Spleen (tissue), 11 donors: ENCODE measurements at regions not wholly inside any gene's neighbourhood (a gene's known extent, or its start where the extent isn't known, plus 50 kb on each side); places are given as distances from the start of the nearest gene placed in this dataset.

Experiments
- DNase-seq: peaks from one replicate; pipeline ENCODE4 v3.0.0-alpha.2; 2020
- H3K27ac ChIP-seq, 8 donors: fragments of 200-600 bp; sonication (generic) in 7 of 8; 1 replicate in 4 of 8; 2 replicates in 4 of 8; pipeline versions ENCODE4 v1.5.0 to v1.8.0; 2016 to 2021; ENCODE audit warnings: inconsistent platforms in 4 of 8, mild to moderate bottlenecking in 4 of 8, moderate library complexity in 1 of 8
- H3K27me3 ChIP-seq, 7 donors: fragments of 200-600 bp; sonication (generic) in 6 of 7; replicated peaks in 1 of 7; 1 replicate in 4 of 7; 2 replicates in 3 of 7; pipeline versions ENCODE4 v1.5.0 to v1.8.0; 2016 to 2021; ENCODE audit warnings: inconsistent platforms in 3 of 7, mild to moderate bottlenecking in 1 of 7
- H3K36me3 ChIP-seq, 6 donors: fragments of 200-600 bp; sonication (generic) in 5 of 6; 1 replicate in 4 of 6; 2 replicates in 2 of 6; pipeline versions ENCODE4 v1.5.0 to v1.8.0; 2016 to 2021; ENCODE audit warnings: inconsistent platforms in 2 of 6
- H3K4me1 ChIP-seq, 6 donors: fragments of 200-600 bp; sonication (generic) in 5 of 6; 1 replicate in 3 of 6; 2 replicates in 3 of 6; pipeline versions ENCODE4 v1.5.0 to v1.8.0; 2016 to 2021; ENCODE audit warnings: inconsistent platforms in 3 of 6
- H3K4me3 ChIP-seq, 8 donors: fragments of 200-600 bp; sonication (generic) in 7 of 8; 1 replicate in 4 of 8; 2 replicates in 4 of 8; pipeline versions ENCODE4 v1.5.0 to v1.8.0; 2016 to 2021; ENCODE audit warnings: inconsistent platforms in 4 of 8, mild to moderate bottlenecking in 4 of 8, moderate library complexity in 2 of 8
- H3K9me3 ChIP-seq, 8 donors: fragments of 200-600 bp; sonication (generic) in 7 of 8; 1 replicate in 4 of 8; 2 replicates in 4 of 8; pipeline versions ENCODE4 v1.5.0 to v1.8.0; 2016 to 2021; ENCODE audit warnings: inconsistent platforms in 4 of 8
- POLR2A ChIP-seq, 3 donors: fragments of 450-650 bp; IDR thresholded peaks; one replicate each; pipeline ENCODE4 v1.5.1; 2017; ENCODE audit warnings: antibody characterized with exemption in 3 of 3, mild to moderate bottlenecking in 1 of 3
- POLR2AphosphoS5 ChIP-seq, 3 donors: sonication (generic); formaldehyde crosslinking; IDR thresholded peaks; one replicate each; pipeline ENCODE4 v1.5.1; 2017; ENCODE audit warnings: antibody characterized with exemption in 3 of 3
- WGBS, 5 donors: extraction: QIAGEN DNeasy Blood & Tissue Kit in 3 of 5; methylation state at CpG; one replicate each; pipeline versions ENCODE4 v1.1.5 to v1.1.7; 2013 to 2018; 5-methylcytosine and 5-hydroxymethylcytosine counted together
- intact Hi-C: fragments of 100-400 bp; cut with DNase I; formaldehyde crosslinking; loops from one replicate; pipeline ENCODE4 v1.15.0; 2023; ENCODE audit warnings: low total_unique reads
- TF ChIP-seq, protein P1 (sequence below), 11 experiments: fragments of 200-600 bp in 7 of 11; fragments of 450-650 bp in 4 of 11; sonication (generic) in 4 of 11; IDR thresholded peaks in 8 of 11; conservative IDR thresholded peaks in 3 of 11; 1 replicate in 7 of 11; 2 replicates in 4 of 11; pipeline versions ENCODE4 v1.4.0 to v1.8.0; 2016 to 2021; ENCODE audit warnings: antibody characterized with exemption in 11 of 11, inconsistent platforms in 4 of 11, mild to moderate bottlenecking in 1 of 11
- donor health status: healthy with polysubstance abuse.
- donor health status: DM: no; HTN: no; CAD: no; lungs with moderate emphysema.
- donor health status: DM: no; HTN: no; CAD: no.
- donor health status: Bipolar disorder and iron deficiency.
- donor health status: healthy.
- donor health status: DM: no; HTN: no; CAD: no.
- donor health status: DM: yes; HTN: yes; CAD: no.

GRCh38 chr13:58446979-58447378, 815.4 kb downstream of the PCDH17 start:
- 68 to 90% (median 81%) methylated on average over 2 of the region's 2 CpGs for WGBS, 5 donors
- H3K27ac ChIP-seq, result no peak overlapping the region
- intact Hi-C loops, result no loop called here
- no peaks in the 10 kb centered on the region for H3K4me1 ChIP-seq
- no peaks in the 10 kb centered on the region for H3K36me3 ChIP-seq
- peaks cover 0 to 10% (median 0%) of the 10 kb centered on the region in 8 donors for H3K9me3 ChIP-seq
- H3K27me3 ChIP-seq, result no peaks in the 10 kb centered on the region
- H3K4me3 ChIP-seq, result no peak overlapping the region
- TF ChIP-seq POLR2AphosphoS5 (IDR thresholded peaks at IDR 0.05), result no peak
- TF ChIP-seq, protein P1, sequence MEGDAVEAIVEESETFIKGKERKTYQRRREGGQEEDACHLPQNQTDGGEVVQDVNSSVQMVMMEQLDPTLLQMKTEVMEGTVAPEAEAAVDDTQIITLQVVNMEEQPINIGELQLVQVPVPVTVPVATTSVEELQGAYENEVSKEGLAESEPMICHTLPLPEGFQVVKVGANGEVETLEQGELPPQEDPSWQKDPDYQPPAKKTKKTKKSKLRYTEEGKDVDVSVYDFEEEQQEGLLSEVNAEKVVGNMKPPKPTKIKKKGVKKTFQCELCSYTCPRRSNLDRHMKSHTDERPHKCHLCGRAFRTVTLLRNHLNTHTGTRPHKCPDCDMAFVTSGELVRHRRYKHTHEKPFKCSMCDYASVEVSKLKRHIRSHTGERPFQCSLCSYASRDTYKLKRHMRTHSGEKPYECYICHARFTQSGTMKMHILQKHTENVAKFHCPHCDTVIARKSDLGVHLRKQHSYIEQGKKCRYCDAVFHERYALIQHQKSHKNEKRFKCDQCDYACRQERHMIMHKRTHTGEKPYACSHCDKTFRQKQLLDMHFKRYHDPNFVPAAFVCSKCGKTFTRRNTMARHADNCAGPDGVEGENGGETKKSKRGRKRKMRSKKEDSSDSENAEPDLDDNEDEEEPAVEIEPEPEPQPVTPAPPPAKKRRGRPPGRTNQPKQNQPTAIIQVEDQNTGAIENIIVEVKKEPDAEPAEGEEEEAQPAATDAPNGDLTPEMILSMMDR (IDR thresholded peaks at IDR 0.05 in 8 of 11, conservative IDR thresholded peaks at IDR 0.05 in 3 of 11), result no peak
- TF ChIP-seq POLR2A (IDR thresholded peaks at IDR 0.05), result no peak
- DNase-seq, result no peak

GRCh38 chr13:58452123-58452623, 820.6 kb downstream of the PCDH17 start:
- Histone ChIP-seq H3K27me3 (no peaks in the 10 kb centered on the region), H3K36me3 (no peaks in the 10 kb centered on the region), H3K4me1 (no peaks in the 10 kb centered on the region), H3K27ac (no peak overlapping the region), H3K9me3 (peaks cover 0 to 35% (median 20%) of the 10 kb centered on the region in 8 donors), H3K4me3 (no peak overlapping the region)
- intact Hi-C loops, result no loop called here
- DNase-seq, result no peak
- 74 to 87% (median 76%) methylated on average over 3 of the region's 3 CpGs for WGBS, 5 donors
- no peak for TF ChIP-seq POLR2AphosphoS5 (IDR thresholded peaks at IDR 0.05)
- TF ChIP-seq POLR2A (IDR thresholded peaks at IDR 0.05), result no peak
- TF ChIP-seq, protein P1 (IDR thresholded peaks at IDR 0.05 in 8 of 11, conservative IDR thresholded peaks at IDR 0.05 in 3 of 11), result no peak

DNA sequence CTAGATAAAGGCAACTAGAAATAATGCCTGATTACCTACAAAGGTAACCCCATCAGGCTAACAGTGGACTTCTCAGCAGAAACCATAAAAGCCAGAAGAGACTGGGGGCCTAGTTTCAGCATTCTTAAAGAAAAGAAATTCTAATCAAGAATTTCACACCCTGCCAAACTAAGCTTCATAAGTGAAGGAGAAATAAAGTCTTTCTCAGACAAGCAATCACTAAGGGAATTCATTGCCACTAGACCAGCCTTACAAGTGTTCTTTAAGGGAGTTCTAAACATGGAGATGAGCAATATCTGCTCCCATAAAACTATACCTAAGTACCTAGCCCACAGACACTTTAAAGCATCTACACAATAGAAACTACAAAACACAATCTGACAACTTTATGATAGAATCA, 823.5 kb downstream of the PCDH17 start:
- no peak overlapping the region for H3K4me3 ChIP-seq
- H3K27me3 ChIP-seq, result no peaks in the 10 kb centered on the region
- no peak for DNase-seq
- H3K4me1 ChIP-seq, result no peaks in the 10 kb centered on the region
- intact Hi-C loops, result no loop called here
- H3K27ac ChIP-seq, result no peak overlapping the region
- no peak for TF ChIP-seq POLR2AphosphoS5 (IDR thresholded peaks at IDR 0.05)
- TF ChIP-seq POLR2A (IDR thresholded peaks at IDR 0.05), result no peak
- TF ChIP-seq, protein P1 (IDR thresholded peaks at IDR 0.05 in 8 of 11, conservative IDR thresholded peaks at IDR 0.05 in 3 of 11), result no peak
- H3K9me3 ChIP-seq, result peaks cover 0 to 30% (median 22%) of the 10 kb centered on the region in 8 donors
- no peaks in the 10 kb centered on the region for H3K36me3 ChIP-seq

- WGBS, 5 donors, result 69 to 88% (median 82%) methylated on average over 2 of the region's 2 CpGs
- no peaks in the 10 kb centered on the region for H3K4me1 ChIP-seq
- no peak overlapping the region for H3K27ac ChIP-seq
- H3K36me3 ChIP-seq, result no peaks in the 10 kb centered on the region
- peaks cover 0 to 13% (median 2%) of the 10 kb centered on the region in 8 donors for H3K9me3 ChIP-seq
- H3K4me3 ChIP-seq, result no peak overlapping the region
- intact Hi-C loops, result no loop called here
- DNase-seq, result no peak
- no peaks in the 10 kb centered on the region for H3K27me3 ChIP-seq
- TF ChIP-seq POLR2AphosphoS5 (IDR thresholded peaks at IDR 0.05), result no peak
- TF ChIP-seq POLR2A (IDR thresholded peaks at IDR 0.05), result no peak
- TF ChIP-seq, protein P1 (IDR thresholded peaks at IDR 0.05 in 8 of 11, conservative IDR thresholded peaks at IDR 0.05 in 3 of 11), result no peak
Measured at GRCh38 chr13:58461217-58461616, 829.7 kb downstream of the PCDH17 start.
